Caki2 (cell line): ENCODE measurements at regions not wholly inside any gene's neighbourhood (a gene's known extent, or its start where the extent isn't known, plus 50 kb on each side); places are given as distances from the start of the nearest gene placed in this dataset.
A peak's percentile ranks its signal among the peaks of the same experiment; 100 is the strongest.

Experiments
- DNase-seq: peaks from one replicate; pipeline ENCODE4 v3.0.0-alpha.2; 2015; ENCODE audit warnings: low read depth
- in situ Hi-C: cut with HindIII; loops from 2 replicates; pipeline ENCODE4 v1.10.0; 2016; ENCODE audit warnings: low sequenced_read_pairs, low pct_unique_long_range_greater_than_20kb, mixed read lengths

GRCh38 chr6:147707524-147707923, 199.0 kb downstream of the SAMD5 start:
- peak; percentile 68 for DNase-seq
- in situ Hi-C loops, result no loop called here

- in situ Hi-C loops, result no loop called here
- peak; percentile 37 for DNase-seq
Measured at GRCh38 chr6:147708170-147708569, 199.7 kb downstream of the SAMD5 start.

- peak; percentile 88 for DNase-seq
- in situ Hi-C loops, result no loop called here
Measured at GRCh38 chr6:147709396-147710272, 201.1 kb downstream of the SAMD5 start.

- no peak for DNase-seq
- in situ Hi-C loops, result no loop called here
Measured at GRCh38 chr6:147710890-147711289, 202.4 kb downstream of the SAMD5 start.

- no peak for DNase-seq
- in situ Hi-C loops, result no loop called here
Measured at GRCh38 chr6:147711476-147711875, 203.0 kb downstream of the SAMD5 start.

- in situ Hi-C loops, result no loop called here
Measured at GRCh38 chr6:147712841-147713240, 204.4 kb downstream of the SAMD5 start.

GRCh38 chr6:147715035-147715434, 206.5 kb downstream of the SAMD5 start:
- in situ Hi-C loops, result no loop called here
- no peak for DNase-seq

More at GRCh38 chr6:147712841-147713240, 204.4 kb downstream of the SAMD5 start:
- DNase-seq, result peak; percentile 30

GRCh38 chr6:147716434-147716833, 207.9 kb downstream of the SAMD5 start:
- in situ Hi-C loops, result no loop called here
- peak; percentile 34 for DNase-seq

GRCh38 chr6:147717991-147718390, 209.5 kb downstream of the SAMD5 start:
- no peak for DNase-seq
- in situ Hi-C loops, result no loop called here

- in situ Hi-C loops, result no loop called here
- no peak for DNase-seq
Measured at GRCh38 chr6:147722158-147722557, 213.7 kb downstream of the SAMD5 start.

- in situ Hi-C loops, result no loop called here
- DNase-seq, result no peak
Measured at GRCh38 chr6:147724454-147724853, 216.0 kb downstream of the SAMD5 start.

GRCh38 chr6:147726342-147726741, 217.9 kb downstream of the SAMD5 start:
- in situ Hi-C loops, result no loop called here
- no peak for DNase-seq

GRCh38 chr6:147728903-147729302, 220.4 kb downstream of the SAMD5 start:
- no peak for DNase-seq
- in situ Hi-C loops, result no loop called here

- no peak for DNase-seq
- in situ Hi-C loops, result no loop called here
Measured at GRCh38 chr6:147733686-147734085, 225.2 kb downstream of the SAMD5 start.

GRCh38 chr6:147734151-147734550, 225.7 kb downstream of the SAMD5 start:
- in situ Hi-C loops, result no loop called here
- DNase-seq, result no peak

GRCh38 chr6:147735924-147736323, 227.4 kb downstream of the SAMD5 start:
- in situ Hi-C loops, result no loop called here
- DNase-seq, result no peak

GRCh38 chr6:147737115-147737514, 228.6 kb downstream of the SAMD5 start:
- DNase-seq, result no peak

GRCh38 chr6:147738099-147738498, 229.6 kb downstream of the SAMD5 start:
- in situ Hi-C loops, result no loop called here
- DNase-seq, result no peak

More at GRCh38 chr6:147737115-147737514, 228.6 kb downstream of the SAMD5 start:
- in situ Hi-C loops, result no loop called here

- DNase-seq, result no peak
- in situ Hi-C loops, result no loop called here
Measured at GRCh38 chr6:147738516-147739162, 230.1 kb downstream of the SAMD5 start.

- in situ Hi-C loops, result no loop called here
- no peak for DNase-seq
Measured at GRCh38 chr6:147740326-147740725, 231.8 kb downstream of the SAMD5 start.
